ENCODE measurements at regions not wholly inside any gene's neighbourhood (a gene's known extent, or its start where the extent isn't known, plus 50 kb on each side); places are given as distances from the start of the nearest gene placed in this dataset.
"Not testable (repeated sequence)": the region's sequence is repeated elsewhere in the genome, so short reads cannot be mapped to it uniquely, and the experiment has no call there.

- no peak for DNase-seq
Measured at GRCh38 chr1:5157175-5157574, 502.8 kb downstream of the AJAP1 start.

- DNase-seq, result no peak
Measured at GRCh38 chr1:5156416-5157120, 502.2 kb downstream of the AJAP1 start.

- DNase-seq, result peak in 1 of 51 donors; percentile 4
Measured at GRCh38 chr1:5151511-5151910, 497.1 kb downstream of the AJAP1 start.

- no peak for DNase-seq
Measured at GRCh38 chr1:5150191-5150590, 495.8 kb downstream of the AJAP1 start.

- DNase-seq, result no peak
Measured at GRCh38 chr1:5147806-5148205, 493.4 kb downstream of the AJAP1 start.

- no peak for DNase-seq
Measured at GRCh38 chr1:5142389-5142788, 488.0 kb downstream of the AJAP1 start.

GRCh38 chr1:5141750-5142149, 487.3 kb downstream of the AJAP1 start:
- no peak for DNase-seq

- no peak for DNase-seq
Measured at GRCh38 chr1:5140962-5141361, 486.6 kb downstream of the AJAP1 start.

- DNase-seq, result no peak
Measured at GRCh38 chr1:5140136-5140535, 485.7 kb downstream of the AJAP1 start.

GRCh38 chr1:5129746-5130355, 475.4 kb downstream of the AJAP1 start:
- no peak for DNase-seq

- DNase-seq, result no peak
Measured at GRCh38 chr1:5125208-5125607, 470.8 kb downstream of the AJAP1 start.

- DNase-seq, result no peak
Measured at GRCh38 chr1:5120559-5120958, 466.1 kb downstream of the AJAP1 start.

- peak in 5 of 51 donors; percentile 2 to 13 (median 3) for DNase-seq
Measured at GRCh38 chr1:5119366-5120234, 465.2 kb downstream of the AJAP1 start.

- DNase-seq, result not testable (repeated sequence)
Measured at GRCh38 chr1:5118771-5119170, 464.4 kb downstream of the AJAP1 start.

- not testable (repeated sequence) for DNase-seq
Measured at GRCh38 chr1:5118292-5118691, 463.9 kb downstream of the AJAP1 start.

GRCh38 chr1:5111581-5111980, 457.2 kb downstream of the AJAP1 start:
- no peak for DNase-seq

- DNase-seq, result no peak
Measured at GRCh38 chr1:5110508-5110907, 456.1 kb downstream of the AJAP1 start.

GRCh38 chr1:5109633-5110032, 455.2 kb downstream of the AJAP1 start:
- DNase-seq, result no peak

- DNase-seq, result no peak
Measured at GRCh38 chr1:5108740-5109139, 454.3 kb downstream of the AJAP1 start.

GRCh38 chr1:5105744-5106143, 451.3 kb downstream of the AJAP1 start:
- DNase-seq, result no peak

- DNase-seq, result no peak
Measured at GRCh38 chr1:5099558-5099957, 445.1 kb downstream of the AJAP1 start.

- peak in 1 of 51 donors; percentile 11 for DNase-seq
Measured at GRCh38 chr1:5098981-5099385, 444.6 kb downstream of the AJAP1 start.

Data from hypothalamus (tissue), 51 donors.